ENCODE measurements at regions not wholly inside any gene's neighbourhood (a gene's known extent, or its start where the extent isn't known, plus 50 kb on each side); places are given as distances from the start of the nearest gene placed in this dataset.

DNA sequence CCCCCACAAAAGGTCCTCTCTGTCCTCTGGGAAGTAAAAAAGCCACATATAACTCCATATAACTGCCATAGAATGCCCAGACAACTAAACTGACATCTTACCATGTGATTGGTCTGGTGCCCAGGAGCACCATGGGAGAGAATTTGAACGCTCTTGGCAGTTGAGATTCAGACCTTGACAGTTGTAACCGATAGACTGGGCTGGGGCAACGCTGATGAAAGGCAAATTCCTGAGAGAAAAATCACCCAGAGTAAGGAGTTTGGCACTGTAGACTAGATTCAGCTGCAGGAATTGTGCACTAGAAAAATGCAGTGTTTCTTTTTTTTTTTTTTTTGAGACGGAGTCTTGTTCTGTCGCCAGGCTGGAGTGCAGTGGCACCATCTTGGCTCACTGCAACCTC is 240.5 kb downstream of the SOX2 start:
- in situ Hi-C loops (cut with HindIII; ENCODE audit: low pct_unique_long_range_greater_than_20kb, low sequenced_read_pairs): no loop called here

DNA sequence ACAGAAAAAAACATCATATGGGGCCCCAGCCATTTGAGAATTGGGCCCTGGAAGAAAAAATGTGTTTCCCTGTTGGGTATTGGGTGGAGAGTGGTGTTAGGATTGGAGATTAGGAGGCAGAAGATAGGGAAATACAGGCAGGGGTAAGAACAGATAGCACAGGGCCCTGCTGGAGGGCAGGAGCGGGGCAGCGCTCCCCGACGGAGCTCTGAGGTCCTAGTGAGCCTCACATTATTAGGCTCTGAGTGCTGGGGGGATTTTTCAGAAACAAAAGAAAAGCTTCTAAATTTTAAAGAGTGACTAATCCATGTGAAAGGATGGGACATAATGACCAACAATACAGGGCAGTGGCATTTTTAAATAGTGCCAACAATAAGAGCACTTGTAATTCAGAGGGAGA is 241.2 kb downstream of the SOX2 start:
- ChIA-PET CTCF (no interaction called here), POLR2A (interaction anchor here (0.7 kb wide), 1 partner anchor 126 kb away, joined by 4 read pairs; no protein-coding TSS in a partner anchor)
- Histone ChIP-seq H3K9me3 (ENCODE audit: control insufficient read depth, insufficient read depth, low read depth, low read length) (no peaks in the 10 kb centered on the region), H3K4me1 (ENCODE audit: control insufficient read depth, insufficient read depth, low read length) (no peaks in the 10 kb centered on the region), H3K36me3 (ENCODE audit: control insufficient read depth, insufficient read depth, low read length) (no peaks in the 10 kb centered on the region), H3K4me3 (ENCODE audit: low read depth in 2 of 2, low read length in 2 of 2) (no peak overlapping the region), H3K27ac (ENCODE audit: low read length) (no peak overlapping the region), H3K27me3 (ENCODE audit: control insufficient read depth, insufficient read depth, low read length) (peaks cover 2% of the 10 kb centered on the region; the same call in 1 of the 2 replicates)
- no peak for TF ChIP-seq SIN3A (IDR thresholded peaks at IDR 0.05; ENCODE audit: borderline replicate concordance, insufficient read depth, low read depth, low read length)
- no peak for TF ChIP-seq TCF7L2 (IDR thresholded peaks at IDR 0.05; ENCODE audit: low read depth, low read length)
- no peak for DNase-seq (ENCODE audit: low read depth, low spot score)
- intact Hi-C loops (cut with micrococcal nuclease; ENCODE audit: unreplicated experiment): no loop called here
- ATAC-seq: no peak
- BruUV-seq (replicated peaks): no TSS peak
- in situ Hi-C loops (cut with HindIII; ENCODE audit: low pct_unique_long_range_greater_than_20kb, low sequenced_read_pairs): no loop called here

More for the DNA sequence above, 240.5 kb downstream of the SOX2 start:
- Histone ChIP-seq H3K27ac (ENCODE audit: low read length) (no peak overlapping the region), H3K4me1 (ENCODE audit: control insufficient read depth, insufficient read depth, low read length) (no peaks in the 10 kb centered on the region), H3K27me3 (ENCODE audit: control insufficient read depth, insufficient read depth, low read length) (peaks cover 2% of the 10 kb centered on the region; the same call in 1 of the 2 replicates), H3K9me3 (ENCODE audit: control insufficient read depth, insufficient read depth, low read depth, low read length) (no peaks in the 10 kb centered on the region), H3K36me3 (ENCODE audit: control insufficient read depth, insufficient read depth, low read length) (no peaks in the 10 kb centered on the region), H3K4me3 (ENCODE audit: low read depth in 2 of 2, low read length in 2 of 2) (no peak overlapping the region)
- ATAC-seq: no peak
- TF ChIP-seq, protein P1, sequence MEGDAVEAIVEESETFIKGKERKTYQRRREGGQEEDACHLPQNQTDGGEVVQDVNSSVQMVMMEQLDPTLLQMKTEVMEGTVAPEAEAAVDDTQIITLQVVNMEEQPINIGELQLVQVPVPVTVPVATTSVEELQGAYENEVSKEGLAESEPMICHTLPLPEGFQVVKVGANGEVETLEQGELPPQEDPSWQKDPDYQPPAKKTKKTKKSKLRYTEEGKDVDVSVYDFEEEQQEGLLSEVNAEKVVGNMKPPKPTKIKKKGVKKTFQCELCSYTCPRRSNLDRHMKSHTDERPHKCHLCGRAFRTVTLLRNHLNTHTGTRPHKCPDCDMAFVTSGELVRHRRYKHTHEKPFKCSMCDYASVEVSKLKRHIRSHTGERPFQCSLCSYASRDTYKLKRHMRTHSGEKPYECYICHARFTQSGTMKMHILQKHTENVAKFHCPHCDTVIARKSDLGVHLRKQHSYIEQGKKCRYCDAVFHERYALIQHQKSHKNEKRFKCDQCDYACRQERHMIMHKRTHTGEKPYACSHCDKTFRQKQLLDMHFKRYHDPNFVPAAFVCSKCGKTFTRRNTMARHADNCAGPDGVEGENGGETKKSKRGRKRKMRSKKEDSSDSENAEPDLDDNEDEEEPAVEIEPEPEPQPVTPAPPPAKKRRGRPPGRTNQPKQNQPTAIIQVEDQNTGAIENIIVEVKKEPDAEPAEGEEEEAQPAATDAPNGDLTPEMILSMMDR (IDR thresholded peaks at IDR 0.05): no peak
- TF ChIP-seq TCF7L2 (IDR thresholded peaks at IDR 0.05; ENCODE audit: low read depth, low read length) (no peak), POLR2AphosphoS5 (IDR thresholded peaks at IDR 0.05; ENCODE audit: low read depth, low read length) (no peak), SIN3A (IDR thresholded peaks at IDR 0.05; ENCODE audit: borderline replicate concordance, insufficient read depth, low read depth, low read length) (no peak)
- TF ChIP-seq, protein P2, sequence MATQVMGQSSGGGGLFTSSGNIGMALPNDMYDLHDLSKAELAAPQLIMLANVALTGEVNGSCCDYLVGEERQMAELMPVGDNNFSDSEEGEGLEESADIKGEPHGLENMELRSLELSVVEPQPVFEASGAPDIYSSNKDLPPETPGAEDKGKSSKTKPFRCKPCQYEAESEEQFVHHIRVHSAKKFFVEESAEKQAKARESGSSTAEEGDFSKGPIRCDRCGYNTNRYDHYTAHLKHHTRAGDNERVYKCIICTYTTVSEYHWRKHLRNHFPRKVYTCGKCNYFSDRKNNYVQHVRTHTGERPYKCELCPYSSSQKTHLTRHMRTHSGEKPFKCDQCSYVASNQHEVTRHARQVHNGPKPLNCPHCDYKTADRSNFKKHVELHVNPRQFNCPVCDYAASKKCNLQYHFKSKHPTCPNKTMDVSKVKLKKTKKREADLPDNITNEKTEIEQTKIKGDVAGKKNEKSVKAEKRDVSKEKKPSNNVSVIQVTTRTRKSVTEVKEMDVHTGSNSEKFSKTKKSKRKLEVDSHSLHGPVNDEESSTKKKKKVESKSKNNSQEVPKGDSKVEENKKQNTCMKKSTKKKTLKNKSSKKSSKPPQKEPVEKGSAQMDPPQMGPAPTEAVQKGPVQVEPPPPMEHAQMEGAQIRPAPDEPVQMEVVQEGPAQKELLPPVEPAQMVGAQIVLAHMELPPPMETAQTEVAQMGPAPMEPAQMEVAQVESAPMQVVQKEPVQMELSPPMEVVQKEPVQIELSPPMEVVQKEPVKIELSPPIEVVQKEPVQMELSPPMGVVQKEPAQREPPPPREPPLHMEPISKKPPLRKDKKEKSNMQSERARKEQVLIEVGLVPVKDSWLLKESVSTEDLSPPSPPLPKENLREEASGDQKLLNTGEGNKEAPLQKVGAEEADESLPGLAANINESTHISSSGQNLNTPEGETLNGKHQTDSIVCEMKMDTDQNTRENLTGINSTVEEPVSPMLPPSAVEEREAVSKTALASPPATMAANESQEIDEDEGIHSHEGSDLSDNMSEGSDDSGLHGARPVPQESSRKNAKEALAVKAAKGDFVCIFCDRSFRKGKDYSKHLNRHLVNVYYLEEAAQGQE (IDR thresholded peaks at IDR 0.05; ENCODE audit: insufficient read depth in 1 of 2, low read depth in 2 of 2, low read length in 1 of 2): no peak
- intact Hi-C loops (cut with micrococcal nuclease; ENCODE audit: unreplicated experiment): no loop called here
- CTCF ChIA-PET: interaction anchor here (0.7 kb wide), 1 partner anchor 25 kb away, joined by 13 read pairs; no protein-coding TSS in a partner anchor
- POLR2A ChIA-PET: no interaction called here
- DNase-seq (ENCODE audit: low read depth, low spot score): no peak
- BruUV-seq (replicated peaks): no TSS peak

DNA sequence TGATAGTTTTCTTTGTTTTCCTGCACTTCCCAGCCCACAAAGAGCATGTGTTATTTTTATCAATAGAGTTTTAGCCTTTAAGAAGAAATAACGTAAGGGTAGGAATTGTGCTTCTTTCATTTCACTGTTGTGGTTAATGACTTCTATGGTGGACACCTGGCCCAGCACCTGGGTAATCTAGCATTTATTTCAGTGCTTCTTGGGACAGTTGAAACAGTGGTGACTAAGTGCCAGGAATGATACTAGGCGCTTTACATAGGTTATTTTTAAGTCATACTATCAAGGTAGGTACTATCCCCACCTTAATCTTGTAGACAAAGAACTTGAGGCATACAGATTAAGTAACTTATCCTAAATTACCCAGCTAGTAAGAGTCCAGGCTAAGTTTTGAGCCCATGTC is 243.8 kb downstream of the SOX2 start:
- ATAC-seq: no peak
- no peak for TF ChIP-seq SIN3A (IDR thresholded peaks at IDR 0.05; ENCODE audit: borderline replicate concordance, insufficient read depth, low read depth, low read length)
- TF ChIP-seq, protein P1 (IDR thresholded peaks at IDR 0.05): no peak
- TF ChIP-seq TCF7L2 (IDR thresholded peaks at IDR 0.05; ENCODE audit: low read depth, low read length): no peak
- TF ChIP-seq, protein P2 (IDR thresholded peaks at IDR 0.05; ENCODE audit: insufficient read depth in 1 of 2, low read depth in 2 of 2, low read length in 1 of 2): no peak
- no peak for TF ChIP-seq POLR2AphosphoS5 (IDR thresholded peaks at IDR 0.05; ENCODE audit: low read depth, low read length)
- in situ Hi-C loops (cut with HindIII; ENCODE audit: low pct_unique_long_range_greater_than_20kb, low sequenced_read_pairs): no loop called here

More for the DNA sequence above, 243.8 kb downstream of the SOX2 start:
- H3K27me3 ChIP-seq (ENCODE audit: control insufficient read depth, insufficient read depth, low read length): no peaks in the 10 kb centered on the region
- no peaks in the 10 kb centered on the region for H3K9me3 ChIP-seq (ENCODE audit: control insufficient read depth, insufficient read depth, low read depth, low read length)
- H3K4me3 ChIP-seq (ENCODE audit: low read depth in 2 of 2, low read length in 2 of 2): no peak overlapping the region
- POLR2A ChIA-PET: interaction anchor here (0.5 kb wide), 1 partner anchor 59 kb away, joined by 8 read pairs; no protein-coding TSS in a partner anchor
- no TSS peak for BruUV-seq (replicated peaks)
- intact Hi-C loops (cut with micrococcal nuclease; ENCODE audit: unreplicated experiment): no loop called here
- CTCF ChIA-PET: no interaction called here
- H3K4me1 ChIP-seq (ENCODE audit: control insufficient read depth, insufficient read depth, low read length): no peaks in the 10 kb centered on the region
- no peaks in the 10 kb centered on the region for H3K36me3 ChIP-seq (ENCODE audit: control insufficient read depth, insufficient read depth, low read length)
- no peak for DNase-seq (ENCODE audit: low read depth, low spot score)
- no peak overlapping the region for H3K27ac ChIP-seq (ENCODE audit: low read length)

Data from Panc1 (cell line).